Neural cell (in vitro differentiated cells): ENCODE measurements at regions not wholly inside any gene's neighbourhood (a gene's known extent, or its start where the extent isn't known, plus 50 kb on each side); places are given as distances from the start of the nearest gene placed in this dataset.

Experiments
- H2AFZ ChIP-seq: fragments of 200-600, 300-800 bp; sonication (generic), shearing (Covaris generic); 2 replicates; pipeline ENCODE4 v1.6.0; 2014; ENCODE audit warnings: low read depth, mild to moderate bottlenecking, antibody characterized with exemption, low read length, moderate library complexity
- H3F3A ChIP-seq: fragments of 200-600 bp; shearing (Covaris generic); 2 replicates; pipeline ENCODE4 v1.6.1; 2016; ENCODE audit warnings: mild to moderate bottlenecking, moderate library complexity, mixed read lengths, antibody characterized with exemption, low read length; ENCODE audit not compliant: insufficient read depth, poor library complexity, severe bottlenecking
- H3K27ac ChIP-seq: fragments of 200-600, 300-800 bp; sonication (generic), shearing (Covaris generic); 2 replicates; pipeline ENCODE4 v1.5.1; 2014; ENCODE audit warnings: mild to moderate bottlenecking, low read length, moderate library complexity
- H3K27me3 ChIP-seq: fragments of 300-800, 200-600 bp; sonication (generic), shearing (Covaris generic); 2 replicates; pipeline ENCODE4 v1.6.0; 2014; ENCODE audit warnings: mild to moderate bottlenecking, low read depth, low read length, moderate library complexity; ENCODE audit not compliant: insufficient read depth
- H3K36me3 ChIP-seq: fragments of 300-800, 200-600 bp; sonication (generic), shearing (Covaris generic); 2 replicates; pipeline ENCODE4 v1.5.1; 2014; ENCODE audit warnings: mild to moderate bottlenecking, antibody characterized with exemption, low read length, moderate library complexity; ENCODE audit not compliant: insufficient read depth
- H3K4me2 ChIP-seq: fragments of 300-800, 200-600 bp; sonication (generic), shearing (Covaris generic); 2 replicates; pipeline ENCODE4 v1.6.0; 2014; ENCODE audit warnings: mild to moderate bottlenecking, low read length
- H3K4me3 ChIP-seq: fragments of 300-800, 200-600 bp; sonication (generic), shearing (Covaris generic); 2 replicates; pipeline ENCODE4 v1.5.1; 2014; ENCODE audit warnings: mild to moderate bottlenecking, low read length, moderate library complexity
- H3K79me2 ChIP-seq: fragments of 200-600 bp; shearing (Covaris generic); replicated peaks from 2 replicates; pipeline ENCODE4 v1.6.0; 2014; ENCODE audit warnings: mild to moderate bottlenecking, low read length, moderate library complexity; ENCODE audit not compliant: insufficient read depth
- H3K9ac ChIP-seq: fragments of 300-800, 200-600 bp; sonication (generic), shearing (Covaris generic); 2 replicates; pipeline ENCODE4 v1.6.1; 2016; ENCODE audit warnings: mild to moderate bottlenecking, low read length, mixed read lengths
- H3K9me2 ChIP-seq: fragments of 200-600 bp; shearing (Covaris generic); 2 replicates; pipeline ENCODE4 v1.6.1; 2016; ENCODE audit warnings: mild to moderate bottlenecking, low read length, mixed read lengths; ENCODE audit not compliant: insufficient read depth
- H3K9me3 ChIP-seq: fragments of 200-600, 300-800 bp; sonication (generic), shearing (Covaris generic); 2 replicates; pipeline ENCODE4 v1.6.1; 2016; ENCODE audit warnings: mild to moderate bottlenecking, mixed run types, low read length, moderate library complexity, mixed read lengths
- H4K20me1 ChIP-seq: fragments of 200-600 bp; shearing (Covaris generic); 2 replicates; pipeline ENCODE4 v1.6.1; 2016; ENCODE audit warnings: mild to moderate bottlenecking, mixed run types; ENCODE audit not compliant: insufficient read depth
- EP300 ChIP-seq: fragments of 450-650 bp; conservative IDR thresholded peaks from 2 replicates; pipeline ENCODE4 v1.6.1; 2014; ENCODE audit warnings: antibody characterized with exemption, mild to moderate bottlenecking, moderate library complexity; ENCODE audit not compliant: poor library complexity, severe bottlenecking
- EZH2 ChIP-seq: fragments of 200-600, 300-800 bp; shearing (Covaris generic), sonication (generic); IDR thresholded peaks from 2 replicates; pipeline ENCODE4 v1.6.1; 2014; ENCODE audit warnings: antibody characterized with exemption, low read length, borderline replicate concordance, mild to moderate bottlenecking; ENCODE audit not compliant: insufficient read depth, poor library complexity, severe bottlenecking
- MXI1 ChIP-seq: fragments of 450-650 bp; conservative IDR thresholded peaks from 2 replicates; pipeline ENCODE4 v1.6.1; 2014; ENCODE audit warnings: antibody characterized with exemption, mild to moderate bottlenecking; ENCODE audit not compliant: poor library complexity, severe bottlenecking
- POLR2AphosphoS5 ChIP-seq: IDR thresholded peaks from 2 replicates; pipeline ENCODE4 v1.6.1; 2012
- RAD21 ChIP-seq: fragments of 450-650 bp; conservative IDR thresholded peaks from 2 replicates; pipeline ENCODE4 v1.6.1; 2014; ENCODE audit warnings: antibody characterized with exemption, mild to moderate bottlenecking, moderate library complexity
- SMC3 ChIP-seq: fragments of 450-650 bp; conservative IDR thresholded peaks from 2 replicates; pipeline ENCODE4 v1.6.1; 2014; ENCODE audit warnings: antibody characterized with exemption, mild to moderate bottlenecking, moderate library complexity; ENCODE audit not compliant: poor library complexity
- TAF1 ChIP-seq: IDR thresholded peaks from 2 replicates; pipeline ENCODE4 v1.6.1; 2012; ENCODE audit warnings: low read depth
- TF ChIP-seq, protein P1 (sequence below): IDR thresholded peaks from 2 replicates; pipeline ENCODE4 v1.6.1; 2012; ENCODE audit warnings: borderline replicate concordance
- TF ChIP-seq, protein P2 (sequence below): fragments of 450-650 bp; IDR thresholded peaks from 2 replicates; pipeline ENCODE4 v1.5.1; 2014; ENCODE audit warnings: antibody characterized with exemption, mild to moderate bottlenecking, moderate library complexity; ENCODE audit not compliant: poor library complexity, severe bottlenecking

DNA sequence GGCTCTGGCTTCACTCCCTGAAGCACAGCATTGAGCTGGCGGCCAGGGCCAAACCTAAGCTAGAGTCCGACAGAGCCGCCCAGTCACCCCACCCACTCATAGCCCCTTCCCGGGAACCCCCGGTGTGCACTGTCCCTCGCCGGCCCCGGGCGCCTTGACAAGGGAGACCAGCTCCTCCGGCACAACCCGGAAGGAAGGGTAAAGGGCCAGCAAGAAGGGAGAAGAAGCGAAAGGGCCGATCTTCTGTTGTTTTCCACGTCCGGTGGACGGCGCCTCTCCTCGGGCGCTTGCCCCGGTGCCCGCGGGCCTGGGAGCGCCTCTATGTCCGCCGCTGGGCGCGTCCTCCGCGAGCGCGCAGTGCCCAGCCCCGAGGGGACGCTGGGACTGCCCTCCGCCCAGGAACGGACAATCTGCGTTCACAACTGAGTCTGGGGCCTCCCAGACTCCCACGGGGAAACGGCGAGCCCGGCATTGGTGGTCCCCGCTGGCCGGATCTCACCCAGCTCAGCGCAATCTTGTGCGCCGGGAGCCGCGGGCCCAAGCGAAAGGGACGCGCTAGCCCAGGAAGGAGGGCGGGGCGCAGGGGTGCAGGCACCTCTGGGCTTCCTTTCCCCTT lies 172.5 kb upstream of the MIR17HG start:
- H2AFZ ChIP-seq: no peak overlapping the region
- H3K36me3 ChIP-seq: no peaks in the 10 kb centered on the region
- H3K27me3 ChIP-seq: no peaks in the 10 kb centered on the region
- TF ChIP-seq SMC3: no peak
- no peak for TF ChIP-seq RAD21
- TF ChIP-seq, protein P1, sequence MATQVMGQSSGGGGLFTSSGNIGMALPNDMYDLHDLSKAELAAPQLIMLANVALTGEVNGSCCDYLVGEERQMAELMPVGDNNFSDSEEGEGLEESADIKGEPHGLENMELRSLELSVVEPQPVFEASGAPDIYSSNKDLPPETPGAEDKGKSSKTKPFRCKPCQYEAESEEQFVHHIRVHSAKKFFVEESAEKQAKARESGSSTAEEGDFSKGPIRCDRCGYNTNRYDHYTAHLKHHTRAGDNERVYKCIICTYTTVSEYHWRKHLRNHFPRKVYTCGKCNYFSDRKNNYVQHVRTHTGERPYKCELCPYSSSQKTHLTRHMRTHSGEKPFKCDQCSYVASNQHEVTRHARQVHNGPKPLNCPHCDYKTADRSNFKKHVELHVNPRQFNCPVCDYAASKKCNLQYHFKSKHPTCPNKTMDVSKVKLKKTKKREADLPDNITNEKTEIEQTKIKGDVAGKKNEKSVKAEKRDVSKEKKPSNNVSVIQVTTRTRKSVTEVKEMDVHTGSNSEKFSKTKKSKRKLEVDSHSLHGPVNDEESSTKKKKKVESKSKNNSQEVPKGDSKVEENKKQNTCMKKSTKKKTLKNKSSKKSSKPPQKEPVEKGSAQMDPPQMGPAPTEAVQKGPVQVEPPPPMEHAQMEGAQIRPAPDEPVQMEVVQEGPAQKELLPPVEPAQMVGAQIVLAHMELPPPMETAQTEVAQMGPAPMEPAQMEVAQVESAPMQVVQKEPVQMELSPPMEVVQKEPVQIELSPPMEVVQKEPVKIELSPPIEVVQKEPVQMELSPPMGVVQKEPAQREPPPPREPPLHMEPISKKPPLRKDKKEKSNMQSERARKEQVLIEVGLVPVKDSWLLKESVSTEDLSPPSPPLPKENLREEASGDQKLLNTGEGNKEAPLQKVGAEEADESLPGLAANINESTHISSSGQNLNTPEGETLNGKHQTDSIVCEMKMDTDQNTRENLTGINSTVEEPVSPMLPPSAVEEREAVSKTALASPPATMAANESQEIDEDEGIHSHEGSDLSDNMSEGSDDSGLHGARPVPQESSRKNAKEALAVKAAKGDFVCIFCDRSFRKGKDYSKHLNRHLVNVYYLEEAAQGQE: no peak
- no peak for TF ChIP-seq EZH2
- TF ChIP-seq, protein P2, sequence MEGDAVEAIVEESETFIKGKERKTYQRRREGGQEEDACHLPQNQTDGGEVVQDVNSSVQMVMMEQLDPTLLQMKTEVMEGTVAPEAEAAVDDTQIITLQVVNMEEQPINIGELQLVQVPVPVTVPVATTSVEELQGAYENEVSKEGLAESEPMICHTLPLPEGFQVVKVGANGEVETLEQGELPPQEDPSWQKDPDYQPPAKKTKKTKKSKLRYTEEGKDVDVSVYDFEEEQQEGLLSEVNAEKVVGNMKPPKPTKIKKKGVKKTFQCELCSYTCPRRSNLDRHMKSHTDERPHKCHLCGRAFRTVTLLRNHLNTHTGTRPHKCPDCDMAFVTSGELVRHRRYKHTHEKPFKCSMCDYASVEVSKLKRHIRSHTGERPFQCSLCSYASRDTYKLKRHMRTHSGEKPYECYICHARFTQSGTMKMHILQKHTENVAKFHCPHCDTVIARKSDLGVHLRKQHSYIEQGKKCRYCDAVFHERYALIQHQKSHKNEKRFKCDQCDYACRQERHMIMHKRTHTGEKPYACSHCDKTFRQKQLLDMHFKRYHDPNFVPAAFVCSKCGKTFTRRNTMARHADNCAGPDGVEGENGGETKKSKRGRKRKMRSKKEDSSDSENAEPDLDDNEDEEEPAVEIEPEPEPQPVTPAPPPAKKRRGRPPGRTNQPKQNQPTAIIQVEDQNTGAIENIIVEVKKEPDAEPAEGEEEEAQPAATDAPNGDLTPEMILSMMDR: no peak
- TF ChIP-seq POLR2AphosphoS5: no peak
- no peak for TF ChIP-seq TAF1
- TF ChIP-seq MXI1: no peak
- TF ChIP-seq EP300: no peak
- no peaks in the 10 kb centered on the region for H3K9me2 ChIP-seq
- no peak overlapping the region for H3K27ac ChIP-seq
- no peaks in the 10 kb centered on the region for H4K20me1 ChIP-seq
- no peak overlapping the region for H3K4me3 ChIP-seq
- no peaks in the 10 kb centered on the region for H3F3A ChIP-seq
- H3K79me2 ChIP-seq: no peaks in the 10 kb centered on the region
- H3K4me2 ChIP-seq: no peak overlapping the region
- no peak overlapping the region for H3K9ac ChIP-seq
- H3K9me3 ChIP-seq: peaks cover 3% of the 10 kb centered on the region

DNA sequence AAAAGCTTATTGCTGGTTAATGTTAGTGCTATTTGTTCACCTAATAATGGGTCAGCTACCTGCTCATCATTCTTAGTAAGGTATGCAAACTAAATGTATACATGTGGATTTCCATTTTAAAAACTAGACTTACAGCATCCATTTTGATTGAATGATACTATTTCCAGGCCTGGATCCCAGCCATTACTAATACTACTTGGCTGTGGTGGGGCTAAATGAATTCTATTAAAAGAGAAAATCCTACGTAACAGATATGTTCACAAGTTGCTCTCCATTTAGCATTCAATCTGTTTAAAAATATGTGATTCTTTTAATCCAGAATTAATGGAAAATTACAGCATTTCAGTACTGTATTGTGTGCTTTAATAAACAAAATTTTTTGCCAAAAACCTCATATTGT lies 169.4 kb upstream of the MIR17HG start:
- H3K4me2 ChIP-seq: no peak overlapping the region
- no peaks in the 10 kb centered on the region for H3K79me2 ChIP-seq
- H3K9me3 ChIP-seq: peaks cover 3% of the 10 kb centered on the region
- no peaks in the 10 kb centered on the region for H3K27me3 ChIP-seq
- no peak overlapping the region for H3K27ac ChIP-seq
- no peaks in the 10 kb centered on the region for H3K36me3 ChIP-seq
- H3K9ac ChIP-seq: no peak overlapping the region
- no peaks in the 10 kb centered on the region for H4K20me1 ChIP-seq
- no peaks in the 10 kb centered on the region for H3F3A ChIP-seq
- no peak for TF ChIP-seq MXI1
- TF ChIP-seq EP300: no peak
- TF ChIP-seq, protein P2: no peak
- TF ChIP-seq POLR2AphosphoS5: no peak
- no peak for TF ChIP-seq TAF1
- no peak for TF ChIP-seq EZH2
- TF ChIP-seq RAD21: no peak
- no peak for TF ChIP-seq SMC3
- TF ChIP-seq, protein P1: no peak
- no peak overlapping the region for H2AFZ ChIP-seq
- no peaks in the 10 kb centered on the region for H3K9me2 ChIP-seq
- H3K4me3 ChIP-seq: no peak overlapping the region
